T-helper 1 cell treated with Interleukin-12 subunit alpha and Interleukin-12 subunit beta and Interleukin-4 antibody, amounts not matched to agents 30 ng/mL and 1 ng/mL, for 36 hours (primary cell): ENCODE measurements at regions not wholly inside any gene's neighbourhood (a gene's known extent, or its start where the extent isn't known, plus 50 kb on each side); places are given as distances from the start of the nearest gene placed in this dataset.

ENCODE experiments used
- intact Hi-C: fragments of 100-400 bp; cut with micrococcal nuclease; formaldehyde crosslinking; loops from one replicate; pipeline ENCODE4 v1.15.1; 2024

GRCh38 chrX:107560041-107560440 lies 68.3 kb upstream of the PRPS1 start:
- intact Hi-C loops = no loop called here

- intact Hi-C loops = no loop called here
Observed at GRCh38 chrX:107560980-107561379, 67.3 kb upstream of the PRPS1 start.

GRCh38 chrX:107561468-107562215 lies 66.7 kb upstream of the PRPS1 start:
- intact Hi-C loops = no loop called here

- intact Hi-C loops = no loop called here
Observed at GRCh38 chrX:107562482-107562881, 65.8 kb upstream of the PRPS1 start.

- intact Hi-C loops = no loop called here
Observed at GRCh38 chrX:107563824-107564223, 64.5 kb upstream of the PRPS1 start.

- intact Hi-C loops = no loop called here
Observed at GRCh38 chrX:107565015-107565414, 63.3 kb upstream of the PRPS1 start.

- intact Hi-C loops = no loop called here
Observed at GRCh38 chrX:107565931-107566603, 62.2 kb upstream of the PRPS1 start.

- intact Hi-C loops = no loop called here
Observed at GRCh38 chrX:107566604-107567262, 61.6 kb upstream of the PRPS1 start.

GRCh38 chrX:107567370-107567769 lies 60.9 kb upstream of the PRPS1 start:
- intact Hi-C loops = no loop called here

GRCh38 chrX:107571296-107571998 lies 56.9 kb upstream of the PRPS1 start:
- intact Hi-C loops = no loop called here

- intact Hi-C loops = no loop called here
Observed at GRCh38 chrX:107573016-107573415, 55.3 kb upstream of the PRPS1 start.

GRCh38 chrX:107574054-107574683 lies 54.1 kb upstream of the PRPS1 start:
- intact Hi-C loops = no loop called here

GRCh38 chrX:107574711-107575110 lies 53.6 kb upstream of the PRPS1 start:
- intact Hi-C loops = no loop called here

GRCh38 chrX:107576392-107576791 lies 51.9 kb upstream of the PRPS1 start:
- intact Hi-C loops = no loop called here

GRCh38 chrX:107576841-107577240 lies 51.5 kb upstream of the PRPS1 start:
- intact Hi-C loops = no loop called here

- intact Hi-C loops = no loop called here
Observed at GRCh38 chrX:107577933-107578332, 50.4 kb upstream of the PRPS1 start.
